Right lobe of liver (tissue), 6 donors: ENCODE measurements at regions not wholly inside any gene's neighbourhood (a gene's known extent, or its start where the extent isn't known, plus 50 kb on each side); places are given as distances from the start of the nearest gene placed in this dataset.

ENCODE experiments used
- ATAC-seq, 4 donors: fragments of 200-7000 bp; cut with Tn5 transposase; one replicate each; pipeline ENCODE4 v1.9.1; 2020; ENCODE audit warnings: mild to moderate bottlenecking in 4 of 4, moderate library complexity in 4 of 4
- DNase-seq, 3 donors: peaks; one replicate each; pipeline ENCODE4 v3.0.0-alpha.2; 2020
- H3K27ac ChIP-seq, 3 donors: fragments of 200-600 bp; one replicate each; pipeline ENCODE4 v1.8.0; 2022
- H3K27me3 ChIP-seq, 2 donors: fragments of 200-600 bp; one replicate each; pipeline ENCODE4 v1.8.0; 2022
- H3K36me3 ChIP-seq, 4 donors: fragments of 200-600 bp; sonication (generic) in 1 of 4; one replicate each; pipeline versions ENCODE4 v1.5.1 to v1.8.0; 2017 to 2022; ENCODE audit warnings: control low read depth in 1 of 4
- H3K4me1 ChIP-seq, 4 donors: fragments of 200-600 bp; sonication (generic) in 1 of 4; one replicate each; pipeline versions ENCODE4 v1.5.1 to v1.8.0; 2017 to 2022; ENCODE audit warnings: control low read depth in 1 of 4
- H3K4me3 ChIP-seq, 3 donors: fragments of 200-600 bp; one replicate each; pipeline ENCODE4 v1.8.0; 2022
- H3K9me3 ChIP-seq, 4 donors: fragments of 200-600 bp; sonication (generic) in 1 of 4; one replicate each; pipeline versions ENCODE4 v1.5.1 to v1.8.0; 2017 to 2022; ENCODE audit warnings: control low read depth in 1 of 4
- CTCF ChIP-seq, 4 donors: fragments of 200-600 bp in 3 of 4; fragments of 450-650 bp in 1 of 4; IDR thresholded peaks; one replicate each; pipeline versions ENCODE4 v1.5.1 to v1.8.0; 2016 to 2022; ENCODE audit warnings: antibody characterized with exemption in 4 of 4, mild to moderate bottlenecking in 2 of 4
- POLR2A ChIP-seq: fragments of 450-650 bp; IDR thresholded peaks from one replicate; pipeline ENCODE4 v1.6.1; 2017; ENCODE audit warnings: antibody characterized with exemption, mild to moderate bottlenecking
- WGBS: methylation state at CpG from one replicate; pipeline ENCODE4 v1.1.6; 2018; ENCODE audit warnings: low coverage, low lambda C conversion rate; ENCODE audit not compliant: insufficient coverage; ENCODE audit errors: missing lambda C conversion rate; 5-methylcytosine and 5-hydroxymethylcytosine counted together
- intact Hi-C, 2 donors: fragments of 100-400 bp; cut with DNase I; formaldehyde crosslinking; loops; one replicate each; pipeline versions ENCODE4 v1.11.2 to v1.14.1; 2022
- donor health status: DM: no; HTN: yes; CAD: no.
- donor health status: DM: no; HTN: no; CAD: no.
- donor health status: DM: no; HTN: no; CAD: no.
- donor health status: DM: no; HTN: yes; CAD: no.
- donor health status: DM: no; HTN: yes; CAD: no.

- DNase-seq: peak; percentile 36 to 88 (median 83)
- no peak for TF ChIP-seq CTCF (IDR thresholded peaks at IDR 0.05)
- no peak for TF ChIP-seq POLR2A
- H3K4me1 ChIP-seq: peaks cover 0 to 19% (median 4%) of the 10 kb centered on the region in 4 donors
- intact Hi-C loops: no loop called here
- no peaks in the 10 kb centered on the region for H3K27me3 ChIP-seq
- no peak overlapping the region for H3K27ac ChIP-seq
- 41% methylated on average over 6 of the region's 6 CpGs for WGBS
- no peaks in the 10 kb centered on the region for H3K9me3 ChIP-seq
- H3K36me3 ChIP-seq: no peaks in the 10 kb centered on the region
- H3K4me3 ChIP-seq: no peak overlapping the region
- peak; percentile 95 to 97 (median 96) for ATAC-seq
These were observed 536.0 kb upstream of the C16orf82 start for GRCh38 chr16:26530584-26531289.

GRCh38 chr16:26531290-26531730, 535.4 kb upstream of the C16orf82 start:
- Histone ChIP-seq H3K4me3 (no peak overlapping the region), H3K4me1 (peaks cover 0 to 19% (median 4%) of the 10 kb centered on the region in 4 donors), H3K36me3 (no peaks in the 10 kb centered on the region), H3K27me3 (no peaks in the 10 kb centered on the region), H3K9me3 (no peaks in the 10 kb centered on the region), H3K27ac (no peak overlapping the region)
- no peak for DNase-seq
- 37% methylated on average over 4 of the region's 4 CpGs for WGBS
- intact Hi-C loops: no loop called here
- TF ChIP-seq CTCF (IDR thresholded peaks at IDR 0.05) (no peak), POLR2A (no peak)
- ATAC-seq: peak in 2 of 4 donors; percentile 14 to 21

- H3K27ac ChIP-seq: no peak overlapping the region
- no peaks in the 10 kb centered on the region for H3K27me3 ChIP-seq
- peaks cover 0 to 19% (median 4%) of the 10 kb centered on the region in 4 donors for H3K4me1 ChIP-seq
- no peak overlapping the region for H3K4me3 ChIP-seq
- intact Hi-C loops: no loop called here
- ATAC-seq (no peak), DNase-seq (no peak)
- no peaks in the 10 kb centered on the region for H3K9me3 ChIP-seq
- TF ChIP-seq CTCF (IDR thresholded peaks at IDR 0.05): no peak
- TF ChIP-seq POLR2A: no peak
- no peaks in the 10 kb centered on the region for H3K36me3 ChIP-seq
- 88% methylated on average over 1 of the region's 1 CpG for WGBS
These were observed 534.3 kb upstream of the C16orf82 start for GRCh38 chr16:26532456-26532855.

- TF ChIP-seq CTCF (IDR thresholded peaks at IDR 0.05) (no peak), POLR2A (no peak)
- Histone ChIP-seq H3K27me3 (no peaks in the 10 kb centered on the region), H3K27ac (no peak overlapping the region), H3K4me3 (no peak overlapping the region), H3K9me3 (no peaks in the 10 kb centered on the region), H3K36me3 (no peaks in the 10 kb centered on the region), H3K4me1 (no peaks in the 10 kb centered on the region)
- intact Hi-C loops: no loop called here
- no peak for DNase-seq
- 90% methylated on average over 5 of the region's 5 CpGs for WGBS
- no peak for ATAC-seq
These were observed 524.5 kb upstream of the C16orf82 start for GRCh38 chr16:26542198-26542597.
